Endothelial cell of umbilical vein (primary cell): ENCODE measurements at regions not wholly inside any gene's neighbourhood (a gene's known extent, or its start where the extent isn't known, plus 50 kb on each side); places are given as distances from the start of the nearest gene placed in this dataset.

Experiments used
- BruUV-seq: library from RNA; stranded (reverse); fragments of 400-500 nt; replicated peaks from 2 replicates; lab custom pipeline; 2021; lab: Mats Ljungman, UMichigan
- CTCF ChIA-PET: fragments of 300-600, 350-600 bp; sonication (Branson Sonifier 250); formaldehyde crosslinking; loops from one replicate; lab custom pipeline; 2021; ENCODE audit warnings: antibody characterized with exemption, inconsistent platforms; lab: Charles Lee
- POLR2A ChIA-PET: fragments of 300-600, 350-600 bp; sonication (Branson Sonifier 250); formaldehyde crosslinking; loops from one replicate; lab custom pipeline; 2021; ENCODE audit warnings: antibody characterized with exemption, inconsistent platforms; lab: Charles Lee
- DNase-seq: peaks from one replicate; pipeline ENCODE4 v3.0.0-alpha.2; 2011; ENCODE audit warnings: low read depth, low spot score
- FAIRE-seq: peaks from 2 replicates; lab custom pipeline; 2011; peaks lifted over from hg19 to GRCh38; lab: Jason Lieb, UNC
- H2AFZ ChIP-seq: 2 replicates; pipeline ENCODE4 v1.6.0; 2012; ENCODE audit warnings: low read depth, low read length, control low read depth, inconsistent platforms
- H3K27ac ChIP-seq: 2 replicates; pipeline ENCODE4 v1.5.1; 2011; ENCODE audit warnings: low read depth, mild to moderate bottlenecking, control low read depth, low read length, moderate library complexity; ENCODE audit not compliant: insufficient read depth
- H3K27me3 ChIP-seq, 2 experiments: 2 replicates each; pipeline versions ENCODE4 v1.6.0 to v1.6.1; 2011; ENCODE audit warnings: low read length in 2 of 2, mixed read lengths in 1 of 2; ENCODE audit not compliant: control insufficient read depth in 2 of 2, insufficient read depth in 2 of 2
- H3K36me3 ChIP-seq, 2 experiments: 2 replicates in 1 of 2; 3 replicates in 1 of 2; pipeline ENCODE4 v1.5.1; 2011; ENCODE audit warnings: low read length in 2 of 2, mild to moderate bottlenecking in 1 of 2, moderate library complexity in 1 of 2; ENCODE audit not compliant: control insufficient read depth in 2 of 2, insufficient read depth in 2 of 2; ENCODE audit errors: extremely low read depth in 1 of 2
- H3K4me1 ChIP-seq: 3 replicates; pipeline ENCODE4 v1.5.1; 2011; ENCODE audit warnings: mild to moderate bottlenecking, low read length; ENCODE audit not compliant: control insufficient read depth, insufficient read depth; ENCODE audit errors: extremely low read depth
- H3K4me2 ChIP-seq: 2 replicates; pipeline ENCODE4 v1.6.1; 2011; ENCODE audit warnings: low read length, control low read depth, mixed read lengths; ENCODE audit not compliant: insufficient read depth
- H3K4me3 ChIP-seq, 3 experiments: fragments of 200-600 bp in 1 of 3; sonication (generic), shearing (Covaris generic) in 1 of 3; replicated peaks in 1 of 3; 2 replicates each; pipeline ENCODE4 v1.5.1; 2011 to 2016; ENCODE audit warnings: control low read depth in 3 of 3, low read length in 3 of 3, mild to moderate bottlenecking in 2 of 3, inconsistent platforms in 1 of 3, low read depth in 1 of 3, moderate library complexity in 1 of 3; ENCODE audit not compliant: insufficient read depth in 1 of 3
- H3K79me2 ChIP-seq: 2 replicates; pipeline ENCODE4 v1.6.0; 2012; ENCODE audit warnings: low read length, inconsistent platforms; ENCODE audit not compliant: control insufficient read depth, insufficient read depth
- H3K9ac ChIP-seq: replicated peaks from 2 replicates; pipeline ENCODE3; 2011; ENCODE audit warnings: low read length, control low read depth; ENCODE audit not compliant: insufficient read depth; ENCODE audit errors: extremely low read depth
- H3K9me1 ChIP-seq: replicated peaks from 3 replicates; pipeline ENCODE4 v1.6.0; 2011; ENCODE audit warnings: mild to moderate bottlenecking, low read length; ENCODE audit not compliant: control insufficient read depth, insufficient read depth; ENCODE audit errors: extremely low read depth
- H3K9me3 ChIP-seq: replicated peaks from 2 replicates; pipeline ENCODE4 v1.5.1; 2012; ENCODE audit warnings: low read length, inconsistent platforms; ENCODE audit not compliant: control insufficient read depth, insufficient read depth
- H4K20me1 ChIP-seq: replicated peaks from 2 replicates; pipeline ENCODE3; 2011; ENCODE audit warnings: mild to moderate bottlenecking, low read length; ENCODE audit not compliant: control insufficient read depth, insufficient read depth; ENCODE audit errors: extremely low read depth
- JUN ChIP-seq: IDR thresholded peaks from 2 replicates; pipeline ENCODE4 v1.6.1; 2011; ENCODE audit warnings: borderline replicate concordance, low read depth; ENCODE audit not compliant: insufficient read length, insufficient read depth
- MYC ChIP-seq: IDR thresholded peaks from one replicate; pipeline ENCODE4 v1.6.1; 2011; ENCODE audit warnings: mild to moderate bottlenecking, low read depth, low read length
- POLR2A ChIP-seq: IDR thresholded peaks from 2 replicates; pipeline ENCODE4 v1.6.1; 2012; ENCODE audit warnings: low read depth, mild to moderate bottlenecking, control low read depth, low read length
- dilution Hi-C: fragments of 300-500 bp; cut with MboI; formaldehyde crosslinking; loops from one replicate; pipeline ENCODE4 v1.15.0; 2019; ENCODE audit warnings: low sequenced_read_pairs; ENCODE audit not compliant: extremely low pct_ligation_motif_present
- intact Hi-C: fragments of 100-400 bp; cut with micrococcal nuclease; formaldehyde crosslinking; loops from one replicate; pipeline ENCODE4 v1.10.0; 2022
- TF ChIP-seq, protein P1 (sequence below): IDR thresholded peaks from 2 replicates; pipeline ENCODE4 v1.6.1; 2011; ENCODE audit not compliant: insufficient read depth, insufficient read length
- TF ChIP-seq, protein P2 (sequence below), 2 donors: IDR thresholded peaks; 1 replicate in 1 of 2; 2 replicates in 1 of 2; pipeline ENCODE4 v1.5.1; 2011; ENCODE audit warnings: low read length in 2 of 2, mild to moderate bottlenecking in 2 of 2, moderate library complexity in 2 of 2, control low read depth in 1 of 2, inconsistent platforms in 1 of 2, low read depth in 1 of 2; ENCODE audit not compliant: insufficient read depth in 1 of 2; ENCODE audit errors: extremely low read depth in 1 of 2

DNA sequence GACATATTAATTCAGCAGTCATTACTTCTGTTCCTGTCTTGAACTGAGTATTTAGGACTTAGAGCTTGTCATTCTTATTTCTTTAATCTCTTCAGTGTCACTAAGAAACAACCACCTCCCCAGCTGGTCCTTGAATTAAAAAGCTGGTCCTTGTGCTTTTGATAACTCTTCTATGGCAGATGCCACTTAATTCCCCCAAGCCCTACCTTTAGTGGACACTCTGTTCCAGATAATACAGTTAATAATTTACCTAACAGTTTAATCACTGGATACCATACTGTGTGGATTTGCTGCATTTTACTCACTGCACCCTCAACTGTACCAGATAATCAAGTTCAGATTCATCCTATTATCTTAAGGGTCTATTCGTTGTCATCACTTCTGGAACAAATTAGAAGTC is 73.1 kb downstream of the SKA1 start:
- no peak for FAIRE-seq
- no TSS peak for BruUV-seq

More for the DNA sequence above, 73.1 kb downstream of the SKA1 start:
- CTCF ChIA-PET: interaction anchor here (0.8 kb wide), 1 partner anchor 19 kb away, joined by 3 read pairs; no protein-coding TSS in a partner anchor
- no peaks in the 10 kb centered on the region for H3K4me1 ChIP-seq
- no peak overlapping the region for H3K9ac ChIP-seq
- no peaks in the 10 kb centered on the region for H3K79me2 ChIP-seq
- dilution Hi-C loops: no loop called here
- POLR2A ChIA-PET: no interaction called here
- no peaks in the 10 kb centered on the region for H3K9me3 ChIP-seq
- no peaks in the 10 kb centered on the region for H4K20me1 ChIP-seq
- H3K4me3 ChIP-seq: no peak overlapping the region
- no peak for DNase-seq
- no peaks in the 10 kb centered on the region for H3K27me3 ChIP-seq
- TF ChIP-seq MYC (no peak), JUN (no peak), POLR2A (no peak)
- TF ChIP-seq, protein P1, sequence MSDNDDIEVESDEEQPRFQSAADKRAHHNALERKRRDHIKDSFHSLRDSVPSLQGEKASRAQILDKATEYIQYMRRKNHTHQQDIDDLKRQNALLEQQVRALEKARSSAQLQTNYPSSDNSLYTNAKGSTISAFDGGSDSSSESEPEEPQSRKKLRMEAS: no peak
- TF ChIP-seq, protein P2, sequence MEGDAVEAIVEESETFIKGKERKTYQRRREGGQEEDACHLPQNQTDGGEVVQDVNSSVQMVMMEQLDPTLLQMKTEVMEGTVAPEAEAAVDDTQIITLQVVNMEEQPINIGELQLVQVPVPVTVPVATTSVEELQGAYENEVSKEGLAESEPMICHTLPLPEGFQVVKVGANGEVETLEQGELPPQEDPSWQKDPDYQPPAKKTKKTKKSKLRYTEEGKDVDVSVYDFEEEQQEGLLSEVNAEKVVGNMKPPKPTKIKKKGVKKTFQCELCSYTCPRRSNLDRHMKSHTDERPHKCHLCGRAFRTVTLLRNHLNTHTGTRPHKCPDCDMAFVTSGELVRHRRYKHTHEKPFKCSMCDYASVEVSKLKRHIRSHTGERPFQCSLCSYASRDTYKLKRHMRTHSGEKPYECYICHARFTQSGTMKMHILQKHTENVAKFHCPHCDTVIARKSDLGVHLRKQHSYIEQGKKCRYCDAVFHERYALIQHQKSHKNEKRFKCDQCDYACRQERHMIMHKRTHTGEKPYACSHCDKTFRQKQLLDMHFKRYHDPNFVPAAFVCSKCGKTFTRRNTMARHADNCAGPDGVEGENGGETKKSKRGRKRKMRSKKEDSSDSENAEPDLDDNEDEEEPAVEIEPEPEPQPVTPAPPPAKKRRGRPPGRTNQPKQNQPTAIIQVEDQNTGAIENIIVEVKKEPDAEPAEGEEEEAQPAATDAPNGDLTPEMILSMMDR (IDR thresholded peaks at IDR 0.05; ENCODE audit: extremely low read depth in 1 of 2, insufficient read depth in 1 of 2, low read depth in 1 of 2, low read length in 2 of 2): no peak
- intact Hi-C loops: no loop called here
- H3K36me3 ChIP-seq: no peaks in the 10 kb centered on the region
- H3K4me2 ChIP-seq: no peak overlapping the region
- H2AFZ ChIP-seq: no peak overlapping the region
- no peaks in the 10 kb centered on the region for H3K9me1 ChIP-seq
- no peak overlapping the region for H3K27ac ChIP-seq
